ENCODE measurements at regions not wholly inside any gene's neighbourhood (a gene's known extent, or its start where the extent isn't known, plus 50 kb on each side); places are given as distances from the start of the nearest gene placed in this dataset.

- DNase-seq: no peak
Measured at GRCh38 chr2:16496426-16497388, 168.9 kb downstream of the CYRIA start.

- DNase-seq: no peak
Measured at GRCh38 chr2:16495509-16496208, 170.0 kb downstream of the CYRIA start.

- DNase-seq: no peak
Measured at GRCh38 chr2:16494836-16495508, 170.7 kb downstream of the CYRIA start.

DNA sequence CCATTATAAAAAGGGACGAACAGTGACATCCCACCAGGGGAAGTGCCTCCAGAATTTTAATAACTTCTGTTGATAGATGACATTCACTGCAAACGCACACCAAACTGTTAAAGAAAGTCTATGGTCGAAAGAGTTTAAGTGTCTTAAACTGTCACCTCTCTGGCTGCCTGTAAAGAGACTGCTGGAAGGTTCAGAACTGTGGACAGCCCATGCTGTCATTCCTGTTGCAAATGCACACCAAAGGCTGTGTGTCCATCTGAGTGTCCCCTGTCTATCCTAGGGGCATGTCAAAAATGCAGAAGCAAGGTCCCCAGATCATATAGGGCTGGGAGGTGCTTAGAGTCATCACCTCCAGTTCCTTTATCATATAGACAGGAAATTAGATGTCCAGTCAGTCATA, 171.8 kb downstream of the CYRIA start:
- DNase-seq: no peak

DNA sequence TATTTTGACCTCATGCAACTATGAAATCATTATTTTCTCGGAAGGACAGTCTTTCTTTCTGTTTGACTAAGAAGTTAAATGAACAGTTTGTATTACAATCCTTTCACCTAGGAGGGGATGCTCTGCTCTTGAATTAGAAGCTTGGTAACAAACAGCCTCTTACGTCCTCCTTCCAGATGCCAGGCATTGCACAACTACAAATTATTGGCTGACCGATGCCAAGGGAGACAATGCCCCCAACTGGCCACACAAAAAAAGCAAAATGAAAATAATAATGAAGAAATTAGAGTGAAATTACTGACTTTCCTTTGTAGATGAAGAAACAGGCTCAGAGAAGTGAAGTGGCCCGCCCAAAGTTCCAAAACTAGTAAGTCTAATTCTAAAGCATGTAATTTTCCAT, 177.9 kb downstream of the CYRIA start:
- DNase-seq: peak; percentile 44 to 46

DNA sequence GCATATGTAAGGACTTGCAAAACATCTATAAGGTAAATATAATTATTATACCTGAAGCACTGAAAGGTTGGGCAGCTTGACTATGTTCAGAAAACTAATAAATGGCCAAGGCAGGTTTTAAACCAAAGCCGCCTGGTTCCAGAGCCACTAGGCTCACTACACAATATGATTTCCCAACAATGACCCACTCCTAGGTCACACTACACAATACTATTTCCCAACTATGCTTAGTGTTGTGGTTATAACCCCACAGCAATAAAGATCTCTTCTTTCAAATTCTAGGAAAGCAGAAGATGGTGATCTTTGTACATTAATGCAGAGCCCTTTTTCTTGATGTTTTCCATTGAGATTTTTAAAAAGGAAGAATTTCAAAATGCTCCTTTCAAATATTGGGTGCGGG, 180.4 kb downstream of the CYRIA start:
- no peak for DNase-seq

DNA sequence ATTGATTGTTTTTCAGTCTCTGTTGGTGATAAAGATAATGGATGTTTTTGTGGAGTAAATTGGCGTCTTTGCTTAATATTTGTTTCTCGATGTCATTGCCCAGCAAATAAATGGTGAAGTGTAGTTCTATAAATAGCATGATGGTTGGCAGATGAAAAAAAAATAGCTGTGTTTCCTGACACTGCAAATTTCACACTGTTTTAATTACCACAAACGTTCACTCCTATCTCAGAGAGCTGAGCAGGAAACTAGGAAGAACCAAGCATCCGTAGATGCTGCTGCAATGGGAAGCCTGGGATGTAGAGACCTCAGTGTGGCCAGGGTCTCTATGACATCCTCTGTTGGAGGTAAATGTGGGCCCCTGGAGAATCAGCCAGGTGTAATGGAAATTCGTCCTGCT, 183.2 kb downstream of the CYRIA start:
- no peak for DNase-seq

GRCh38 chr2:16481351-16481750, 184.3 kb downstream of the CYRIA start:
- no peak for DNase-seq

- no peak for DNase-seq
Measured at GRCh38 chr2:16479721-16480120, 185.9 kb downstream of the CYRIA start.

GRCh38 chr2:16478434-16479210, 187.0 kb downstream of the CYRIA start:
- no peak for DNase-seq

DNA sequence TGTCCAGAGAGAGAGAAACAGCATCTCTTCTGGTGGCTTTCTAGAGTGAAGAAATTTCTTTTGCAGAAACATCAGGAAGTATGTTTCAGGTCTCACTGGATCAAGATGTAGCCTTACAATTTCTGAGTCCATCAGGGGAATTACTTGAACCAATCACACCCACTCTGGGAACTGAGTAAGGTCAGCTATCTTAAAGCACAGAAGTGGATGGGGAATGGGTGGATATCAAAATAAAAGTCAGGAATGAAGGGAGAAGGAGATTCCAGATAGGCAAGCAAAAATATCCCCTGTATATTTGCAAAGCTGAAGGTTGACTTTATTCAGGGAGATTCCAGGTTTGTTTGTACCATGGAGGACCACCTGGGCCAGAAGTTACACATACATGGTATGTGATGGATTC, 188.0 kb downstream of the CYRIA start:
- DNase-seq: no peak

GRCh38 chr2:16476866-16477265, 188.8 kb downstream of the CYRIA start:
- DNase-seq: no peak

GRCh38 chr2:16475986-16476567, 189.6 kb downstream of the CYRIA start:
- DNase-seq: no peak

DNA sequence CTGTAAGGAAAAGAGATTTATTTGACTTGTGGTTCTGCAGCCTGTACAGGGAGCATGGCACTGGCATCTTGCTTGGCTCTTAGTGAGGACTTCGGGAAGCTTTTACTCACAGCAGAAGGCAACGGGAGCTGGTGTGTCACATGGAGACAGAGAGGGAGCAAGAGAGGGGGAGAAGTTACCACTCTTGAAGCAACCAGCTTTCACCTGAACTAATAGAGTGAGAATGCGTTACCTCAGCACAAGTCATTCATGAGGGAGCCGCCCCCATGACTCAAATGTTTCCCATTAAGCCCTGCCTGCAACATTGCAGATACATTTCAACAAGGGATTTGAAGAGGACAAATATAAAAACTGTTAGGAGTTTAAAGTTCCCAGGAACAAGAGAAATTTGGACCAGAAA, 190.0 kb downstream of the CYRIA start:
- DNase-seq: no peak

- no peak for DNase-seq
Measured at GRCh38 chr2:16473575-16473974, 192.1 kb downstream of the CYRIA start.

- DNase-seq: no peak
Measured at GRCh38 chr2:16470936-16471490, 194.6 kb downstream of the CYRIA start.

DNA sequence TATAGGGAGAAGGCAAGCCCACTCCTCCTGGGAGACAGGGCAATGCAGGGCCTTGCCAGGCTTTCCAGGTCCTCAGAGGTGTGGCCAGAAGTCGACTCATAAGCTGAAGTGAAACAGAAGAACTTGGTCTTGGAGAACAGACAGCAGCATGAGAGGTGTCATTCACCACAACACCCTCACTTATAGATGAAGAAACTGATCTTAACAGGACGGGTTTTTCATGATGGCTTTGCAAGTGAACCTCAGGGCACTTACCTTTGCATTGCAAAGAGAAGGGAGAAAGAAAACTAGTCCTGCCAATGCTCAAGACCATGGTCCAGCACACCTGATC, 198.8 kb downstream of the CYRIA start:
- DNase-seq: no peak

- no peak for DNase-seq
Measured at GRCh38 chr2:16466133-16466820, 199.4 kb downstream of the CYRIA start.

GRCh38 chr2:16464641-16465040, 201.0 kb downstream of the CYRIA start:
- no peak for DNase-seq

DNA sequence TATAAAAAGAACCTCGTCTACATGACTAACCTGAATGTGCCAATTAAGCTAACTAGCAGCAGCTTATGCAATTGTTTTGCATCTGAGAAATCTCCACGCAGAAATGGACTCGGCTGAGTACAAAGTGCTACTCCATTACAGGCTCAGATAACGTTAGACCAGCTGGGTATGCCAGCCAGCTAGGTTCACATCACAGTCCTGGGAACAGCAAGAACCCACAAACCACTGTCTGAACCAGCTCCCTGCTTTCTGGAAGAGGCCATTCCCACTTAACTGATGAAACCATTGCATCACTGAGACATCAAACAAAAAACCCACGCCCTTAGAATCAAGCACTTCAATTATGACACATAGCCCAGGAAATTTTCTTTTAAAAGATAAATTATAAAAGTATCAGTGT, 202.7 kb downstream of the CYRIA start:
- no peak for DNase-seq

- DNase-seq: no peak
Measured at GRCh38 chr2:16461672-16462071, 204.0 kb downstream of the CYRIA start.

- DNase-seq: no peak
Measured at GRCh38 chr2:16459606-16460005, 206.0 kb downstream of the CYRIA start.
